H7 (cell line): ENCODE measurements at regions not wholly inside any gene's neighbourhood (a gene's known extent, or its start where the extent isn't known, plus 50 kb on each side); places are given as distances from the start of the nearest gene placed in this dataset.
"Not testable (repeated sequence)": the region's sequence is repeated elsewhere in the genome, so short reads cannot be mapped to it uniquely, and the experiment has no call there.

Experiments
- DNase-seq: peaks from one replicate; pipeline ENCODE4 v3.0.0; 2012
- H3K27me3 ChIP-seq: 2 replicates; pipeline ENCODE4 v1.6.0; 2011; ENCODE audit warnings: mild to moderate bottlenecking, low read length; ENCODE audit not compliant: control insufficient read depth, insufficient read depth
- H3K36me3 ChIP-seq: replicated peaks from 2 replicates; pipeline ENCODE4 v1.5.1; 2011; ENCODE audit warnings: low read length; ENCODE audit not compliant: control insufficient read depth, insufficient read depth
- H3K4me3 ChIP-seq: 2 replicates; pipeline ENCODE4 v1.5.1; 2011; ENCODE audit warnings: low read depth, mild to moderate bottlenecking, control low read depth, low read length, moderate library complexity; ENCODE audit not compliant: insufficient read depth

DNA sequence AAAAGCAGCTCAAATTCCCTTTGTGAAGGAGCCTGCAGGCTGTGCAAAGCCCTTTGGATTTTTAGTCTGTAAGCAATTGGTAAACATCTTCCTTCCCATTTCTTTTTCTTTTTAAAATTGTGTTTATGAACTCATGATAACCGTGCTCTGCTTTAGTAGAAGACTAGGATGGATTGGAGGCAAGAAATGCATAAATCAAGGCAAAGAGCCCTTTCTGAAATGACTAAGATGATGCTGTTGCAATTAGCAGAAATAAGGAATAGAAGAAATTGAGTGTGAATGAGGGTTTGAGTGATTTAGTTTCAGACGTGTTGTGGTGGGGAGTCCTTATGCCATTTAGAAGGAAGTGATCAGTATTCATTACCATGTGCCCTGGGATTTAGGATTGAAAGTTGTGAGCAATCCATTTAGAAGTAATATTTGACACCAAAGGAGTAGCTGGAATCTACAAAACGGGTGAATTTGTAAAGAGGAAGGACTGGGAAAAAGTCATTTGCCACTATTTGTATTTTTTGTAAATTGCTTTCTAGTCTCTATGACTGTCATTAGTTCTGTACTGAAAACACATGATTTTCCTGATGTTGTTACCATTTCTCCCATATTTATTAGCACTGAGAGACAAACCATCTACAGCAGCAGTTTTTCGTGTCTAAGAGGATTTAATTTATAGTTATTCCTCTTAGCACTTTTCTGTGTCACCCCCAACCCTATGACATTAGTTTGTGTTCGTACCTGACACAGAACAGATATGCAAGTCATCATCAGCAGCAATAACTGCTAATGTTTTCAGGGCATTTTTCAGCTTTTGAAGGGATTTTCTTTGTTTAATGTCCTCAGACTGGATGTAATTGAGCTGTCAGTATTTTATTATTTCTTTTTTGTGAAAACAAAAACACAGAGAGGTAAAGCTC lies 265.0 kb downstream of the UTRN start:
- no peak overlapping the region for H3K4me3 ChIP-seq
- no peak for DNase-seq
- H3K27me3 ChIP-seq: no peaks in the 10 kb centered on the region
- no peaks in the 10 kb centered on the region; the same call in 1 of the 2 replicates for H3K36me3 ChIP-seq

DNA sequence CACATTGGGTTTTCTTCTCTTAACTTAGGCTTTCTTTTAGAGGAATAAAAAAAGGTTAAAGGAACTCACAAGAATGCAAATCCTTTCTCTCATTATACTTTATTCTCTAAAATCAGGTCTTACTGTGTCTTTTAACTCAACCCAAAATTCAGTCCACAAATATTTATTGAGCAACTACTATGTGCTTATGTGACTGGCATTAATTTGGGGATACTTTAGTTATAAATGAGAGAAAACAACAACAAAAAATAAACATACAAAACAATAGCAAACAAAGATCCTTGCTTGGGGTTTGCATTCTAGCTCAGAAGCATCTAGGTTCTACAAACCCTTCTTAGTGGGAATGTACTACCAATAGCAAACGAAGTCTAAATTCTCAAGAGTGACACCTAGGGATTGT lies 266.2 kb downstream of the UTRN start:
- Histone ChIP-seq H3K4me3 (no peak overlapping the region), H3K27me3 (no peaks in the 10 kb centered on the region), H3K36me3 (no peaks in the 10 kb centered on the region; the same call in 1 of the 2 replicates)
- DNase-seq: no peak

DNA sequence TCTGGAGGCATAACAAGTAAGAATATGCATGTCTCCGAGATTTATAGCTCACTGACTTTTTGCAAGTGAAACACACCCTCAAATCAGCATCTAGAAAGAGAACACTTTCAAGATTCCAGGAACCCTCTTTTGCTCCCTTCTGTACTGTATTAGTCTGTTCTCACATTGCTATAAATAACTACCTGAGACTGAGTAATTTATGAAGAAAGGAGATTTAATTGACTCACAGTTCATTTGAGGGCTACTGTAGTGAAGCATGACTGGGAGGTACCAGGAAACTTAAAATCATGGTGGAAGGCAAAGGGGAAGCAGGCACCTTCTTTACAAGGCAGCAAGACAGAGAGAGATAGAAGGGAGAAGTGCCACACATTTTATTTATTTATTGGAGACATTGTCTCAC lies 269.9 kb downstream of the UTRN start:
- Histone ChIP-seq H3K36me3 (no peaks in the 10 kb centered on the region; the same call in none of the 2 replicates), H3K4me3 (no peak overlapping the region), H3K27me3 (no peaks in the 10 kb centered on the region)
- no peak for DNase-seq

DNA sequence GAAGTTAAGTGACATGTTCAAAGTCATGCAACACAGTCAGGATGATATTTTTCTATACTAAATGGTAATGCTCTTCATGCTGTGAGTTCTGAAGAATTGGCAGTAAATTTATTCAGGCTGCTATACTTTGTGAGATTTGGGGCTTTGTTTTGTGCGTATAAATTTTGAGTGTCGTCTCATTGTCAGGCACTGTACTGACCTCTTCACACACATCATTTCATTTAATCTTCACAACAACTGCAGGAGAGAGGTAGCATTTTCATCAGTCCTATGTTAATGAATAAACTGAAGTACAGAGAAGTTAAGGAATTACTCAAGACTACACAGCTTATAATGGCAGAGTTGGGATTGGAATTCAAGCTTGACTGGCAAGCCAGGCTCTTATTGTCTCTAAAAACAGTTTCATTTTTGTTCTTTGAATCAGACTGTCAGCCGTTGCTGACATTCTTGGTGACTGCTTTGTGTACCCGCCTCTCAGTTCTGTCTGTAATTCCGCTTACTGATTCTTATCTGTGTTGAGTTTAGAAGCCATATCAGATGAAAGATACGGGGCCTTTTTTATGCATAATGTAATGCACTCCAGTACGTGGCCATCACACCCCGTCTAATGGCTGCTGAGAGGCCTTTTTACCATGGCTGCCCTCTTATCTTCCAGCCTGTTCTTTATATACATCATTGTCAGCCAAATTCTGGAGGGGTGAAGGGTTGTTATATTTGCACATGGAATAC lies 274.9 kb downstream of the UTRN start:
- Histone ChIP-seq H3K4me3 (no peak overlapping the region), H3K27me3 (no peaks in the 10 kb centered on the region), H3K36me3 (no peaks in the 10 kb centered on the region; the same call in none of the 2 replicates)
- DNase-seq: no peak

DNA sequence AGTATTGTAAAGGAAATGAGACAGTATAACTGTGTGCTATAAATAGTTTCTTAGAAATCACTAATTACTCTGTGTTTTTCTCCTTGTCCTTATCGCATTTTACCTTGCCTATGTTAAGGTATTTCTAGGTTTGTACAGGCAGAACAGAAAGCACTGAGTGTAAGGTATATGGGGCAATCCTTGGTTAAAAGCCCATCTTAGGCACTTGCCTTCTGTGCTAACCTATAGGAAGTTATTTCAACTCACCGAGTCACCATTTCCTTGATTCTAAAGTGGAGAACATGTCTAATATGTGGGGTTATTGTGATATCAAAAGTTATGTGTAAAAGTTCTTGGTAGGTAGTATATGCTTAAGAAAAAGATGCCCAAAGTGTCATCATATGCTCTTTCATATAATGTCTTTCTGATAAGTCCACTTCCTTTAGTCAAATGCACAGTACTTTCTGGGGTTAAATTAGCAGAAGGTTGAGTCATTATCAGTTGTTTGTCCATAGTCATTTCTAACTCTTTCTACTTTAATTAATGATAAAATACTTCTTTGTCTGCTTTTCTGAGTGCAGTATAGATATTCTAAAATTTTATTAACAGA lies 276.4 kb downstream of the UTRN start:
- Histone ChIP-seq H3K4me3 (no peak overlapping the region), H3K36me3 (no peaks in the 10 kb centered on the region; the same call in none of the 2 replicates), H3K27me3 (no peaks in the 10 kb centered on the region)
- DNase-seq: no peak

DNA sequence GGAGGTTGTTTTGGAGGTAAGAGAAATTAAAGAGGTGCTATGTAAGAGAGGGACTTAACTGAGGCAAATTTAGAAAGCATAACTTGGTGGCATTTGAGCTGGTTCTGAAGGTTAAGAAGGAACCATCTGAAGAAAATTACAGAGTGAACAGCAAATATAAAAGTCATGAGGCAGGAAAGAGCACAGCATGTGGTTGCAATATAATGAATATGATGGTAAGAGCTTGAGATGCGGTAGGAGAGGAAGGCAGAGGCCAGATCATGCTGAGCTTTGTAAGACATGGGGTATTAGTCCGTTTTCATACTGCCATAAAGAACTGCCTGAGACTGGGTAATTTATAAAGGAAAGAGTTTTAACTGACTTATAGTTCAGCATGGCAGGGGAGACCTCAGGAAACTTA lies 279.1 kb downstream of the UTRN start:
- Histone ChIP-seq H3K4me3 (no peak overlapping the region), H3K36me3 (no peaks in the 10 kb centered on the region), H3K27me3 (no peaks in the 10 kb centered on the region)
- DNase-seq: no peak

DNA sequence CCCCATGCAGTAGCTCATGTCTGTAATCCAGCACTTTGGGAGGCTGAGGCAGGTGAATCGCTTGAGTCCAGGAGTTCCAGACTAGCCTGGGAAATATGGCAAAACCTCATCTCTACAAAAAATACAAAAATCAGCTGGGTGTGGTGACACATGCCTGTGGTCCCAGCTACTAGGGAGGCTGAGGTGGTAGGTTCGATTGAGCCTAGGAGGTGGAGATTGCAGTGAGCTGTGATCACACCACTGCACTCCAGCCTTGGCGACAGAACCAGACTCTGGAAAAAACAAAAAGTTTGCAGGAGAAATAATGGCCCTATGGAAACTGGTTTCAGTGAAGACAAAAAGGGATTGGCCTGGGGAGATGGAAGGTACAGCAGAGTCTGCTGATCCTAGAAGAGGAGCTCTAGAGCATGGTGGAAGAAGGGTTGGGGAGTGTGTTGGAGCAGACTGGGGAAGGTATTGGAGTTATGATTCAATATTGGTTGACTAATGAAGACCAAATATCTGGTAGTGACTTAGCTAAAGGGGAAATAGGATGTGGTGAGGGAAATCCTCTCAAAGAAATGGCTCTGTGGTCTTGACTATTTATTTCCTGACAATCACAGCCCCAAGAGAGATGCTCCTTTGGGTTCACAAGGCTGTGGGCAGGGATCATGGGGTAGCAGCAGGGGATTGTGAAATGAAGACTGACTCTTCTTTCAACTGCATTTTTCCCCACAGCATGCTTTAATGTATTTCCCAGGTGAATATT lies 281.9 kb downstream of the UTRN start:
- no peaks in the 10 kb centered on the region for H3K27me3 ChIP-seq
- no peaks in the 10 kb centered on the region for H3K36me3 ChIP-seq
- no peak for DNase-seq
- H3K4me3 ChIP-seq: no peak overlapping the region

DNA sequence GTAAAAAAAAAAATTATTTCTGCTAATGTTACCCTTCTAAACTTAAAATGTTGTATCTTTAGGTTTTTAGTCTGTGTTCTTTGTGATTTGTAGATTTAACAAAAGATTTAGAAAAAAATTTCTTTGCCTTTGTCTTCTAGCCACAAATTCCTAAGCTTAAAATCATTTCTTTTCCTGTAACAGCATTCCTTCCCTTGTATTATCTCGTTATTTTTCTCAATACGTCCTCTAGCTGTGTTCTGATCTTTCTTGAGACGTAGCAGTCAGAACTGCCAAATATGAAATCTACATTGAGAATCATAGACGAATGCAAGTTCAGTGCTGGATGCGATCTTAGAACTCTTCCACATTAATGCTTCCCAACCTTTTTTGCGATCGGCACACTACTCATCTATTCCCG lies 283.1 kb downstream of the UTRN start:
- DNase-seq: no peak
- H3K4me3 ChIP-seq: no peak overlapping the region
- no peaks in the 10 kb centered on the region for H3K27me3 ChIP-seq
- no peaks in the 10 kb centered on the region for H3K36me3 ChIP-seq

DNA sequence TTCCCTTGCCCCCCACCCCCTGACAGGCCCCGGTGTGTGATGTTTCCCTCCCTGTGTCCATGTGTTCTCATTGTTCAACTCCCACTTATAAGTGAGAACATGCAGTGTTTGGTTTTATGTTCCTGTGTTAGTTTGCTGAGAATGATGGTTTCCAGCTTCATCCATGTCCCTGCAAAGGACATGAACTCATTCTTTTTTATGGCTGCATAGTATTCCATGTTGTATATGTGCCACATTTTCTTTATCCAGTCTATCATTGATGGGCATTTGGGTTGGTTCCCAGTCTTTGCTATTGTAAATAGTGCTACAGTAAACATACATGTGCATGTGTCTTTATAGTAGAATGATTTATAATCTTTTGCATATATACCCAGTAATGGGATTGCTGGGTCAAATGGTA lies 287.4 kb downstream of the UTRN start:
- not testable (repeated sequence) for H3K4me3 ChIP-seq, H3K36me3 ChIP-seq, DNase-seq, H3K27me3 ChIP-seq

DNA sequence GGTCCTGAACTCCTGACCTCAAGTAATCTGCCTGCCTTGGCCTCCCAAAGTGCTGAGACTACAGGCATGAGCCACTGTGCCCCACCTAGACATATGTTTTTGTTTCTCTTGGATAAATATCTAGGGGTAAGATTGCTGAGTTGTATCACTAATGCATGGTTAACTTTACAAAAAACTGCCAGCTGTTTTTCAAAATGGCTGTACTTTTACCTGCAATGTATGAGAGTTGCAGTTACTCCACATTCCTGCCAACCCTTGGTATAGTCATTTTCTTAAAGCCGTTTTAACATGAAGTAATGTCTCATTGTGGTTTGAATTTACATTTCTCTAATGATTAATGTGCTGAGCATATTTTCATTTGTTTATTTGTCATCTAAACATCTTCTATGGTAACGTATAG lies 289.7 kb downstream of the UTRN start:
- Histone ChIP-seq H3K27me3 (no peaks in the 10 kb centered on the region), H3K36me3 (peaks cover 2% of the 10 kb centered on the region), H3K4me3 (no peak overlapping the region)
- DNase-seq: no peak

DNA sequence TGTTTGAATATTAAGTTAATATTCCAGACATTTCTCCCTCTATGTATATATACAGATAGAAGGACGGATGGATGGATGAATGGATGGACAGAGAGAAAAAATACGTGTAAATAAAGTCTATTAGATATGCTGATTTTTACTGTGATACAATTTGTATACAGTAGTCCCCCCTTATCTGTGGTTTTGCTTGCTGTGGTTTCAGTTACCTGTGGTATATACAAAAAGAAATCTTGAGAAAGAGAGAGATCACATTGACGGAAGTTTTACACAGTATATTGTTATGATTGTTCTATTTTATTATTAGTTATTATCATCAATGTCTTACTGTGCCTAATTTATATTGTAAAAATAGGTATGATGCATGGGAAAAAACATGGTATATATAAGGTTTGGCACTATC lies 290.2 kb downstream of the UTRN start:
- Histone ChIP-seq H3K27me3 (no peaks in the 10 kb centered on the region), H3K4me3 (no peak overlapping the region), H3K36me3 (peaks cover 2% of the 10 kb centered on the region)
- DNase-seq: no peak

DNA sequence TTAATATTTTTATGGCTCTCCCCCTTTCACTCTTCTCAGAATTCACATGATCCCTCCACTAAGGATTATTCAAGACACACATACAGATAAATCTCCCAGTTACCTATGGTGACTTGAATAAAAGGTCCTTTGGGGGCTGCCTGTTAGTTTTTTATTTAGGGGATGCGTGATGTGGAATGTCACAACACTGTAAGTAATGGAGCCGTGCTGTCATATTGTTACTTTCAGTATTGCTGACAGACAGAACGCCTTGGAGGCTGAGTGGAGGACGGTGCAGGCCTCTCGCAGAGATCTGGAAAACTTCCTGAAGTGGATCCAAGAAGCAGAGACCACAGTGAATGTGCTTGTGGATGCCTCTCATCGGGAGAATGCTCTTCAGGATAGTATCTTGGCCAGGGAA lies 291.7 kb downstream of the UTRN start:
- Histone ChIP-seq H3K27me3 (no peaks in the 10 kb centered on the region), H3K36me3 (peaks cover 2% of the 10 kb centered on the region), H3K4me3 (no peak overlapping the region)
- no peak for DNase-seq

DNA sequence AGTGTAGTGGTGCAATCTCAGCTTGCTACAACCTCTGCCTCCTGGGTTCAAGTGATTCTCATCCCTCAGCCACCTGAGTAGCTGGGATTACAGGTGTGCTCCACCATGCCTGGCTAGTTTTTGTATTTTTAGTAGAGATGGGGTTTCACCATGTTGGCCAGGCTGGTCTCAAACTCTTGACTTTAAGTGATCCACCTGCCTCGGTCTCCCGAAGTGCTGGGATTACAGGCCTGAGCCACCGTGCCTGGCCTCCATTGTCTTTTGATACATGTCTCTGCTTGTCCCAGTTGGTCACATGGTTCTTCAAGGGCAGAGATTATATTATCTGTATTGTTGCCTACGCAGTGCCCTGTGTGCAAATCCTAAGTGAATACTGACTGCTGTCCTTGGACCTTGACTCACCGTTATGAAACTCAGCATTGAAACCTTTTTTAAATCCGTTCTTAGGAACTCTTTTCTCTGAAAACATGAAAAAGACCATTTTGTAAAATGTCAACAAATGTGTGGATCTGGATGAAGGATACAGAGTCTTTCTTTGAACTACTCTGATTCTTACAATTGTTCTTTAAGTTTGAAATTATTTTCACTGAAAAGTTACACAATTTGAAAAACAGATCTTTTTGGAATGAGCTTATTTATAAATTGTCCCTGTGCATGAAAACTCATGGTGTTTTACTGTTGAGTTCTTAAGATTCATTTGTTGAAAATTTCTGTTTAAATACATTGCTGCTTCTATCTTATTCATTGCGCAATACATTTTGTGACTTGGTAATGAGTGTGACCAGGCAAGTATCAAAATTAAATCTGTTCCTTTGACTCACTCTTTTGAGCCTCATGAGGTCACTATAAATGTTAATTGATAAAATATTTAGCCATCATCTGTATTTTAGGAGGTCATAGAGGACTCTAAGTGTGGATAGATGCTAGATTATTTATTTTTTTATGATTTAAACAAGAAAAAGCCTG lies 293.5 kb downstream of the UTRN start:
- no peak overlapping the region for H3K4me3 ChIP-seq
- H3K36me3 ChIP-seq: peaks cover 2% of the 10 kb centered on the region
- no peaks in the 10 kb centered on the region for H3K27me3 ChIP-seq
- no peak for DNase-seq
